Calu3 (cell line): ENCODE measurements at regions not wholly inside any gene's neighbourhood (a gene's known extent, or its start where the extent isn't known, plus 50 kb on each side); places are given as distances from the start of the nearest gene placed in this dataset.
"Not testable (repeated sequence)": the region's sequence is repeated elsewhere in the genome, so short reads cannot be mapped to it uniquely, and the experiment has no call there.

Source experiments
- BruUV-seq: library from RNA; stranded (reverse); fragments of 400-500 nt; replicated peaks from 2 replicates; lab custom pipeline; 2021; lab: Mats Ljungman, UMichigan
- CTCF ChIA-PET: fragments of 300-600 bp; sonication (Branson Sonifier 250); formaldehyde crosslinking; loops from one replicate; lab custom pipeline; 2022; ENCODE audit warnings: antibody characterized with exemption; lab: Charles Lee
- DNase-seq: peaks from one replicate; pipeline ENCODE4 v3.0.0; 2022
- H3K27ac Mint-ChIP-seq: one replicate; pipeline ENCODE4 v1.8.0; 2022; ENCODE audit warnings: mixed read lengths; ENCODE audit not compliant: unreplicated experiment
- H3K27me3 Mint-ChIP-seq: one replicate; pipeline ENCODE4 v1.8.0; 2022; ENCODE audit warnings: mixed read lengths; ENCODE audit not compliant: unreplicated experiment
- H3K36me3 Mint-ChIP-seq: one replicate; pipeline ENCODE4 v1.8.0; 2022; ENCODE audit warnings: mild to moderate bottlenecking, moderate library complexity, mixed read lengths; ENCODE audit not compliant: insufficient read depth, unreplicated experiment
- H3K4me1 Mint-ChIP-seq: one replicate; pipeline ENCODE4 v1.8.0; 2022; ENCODE audit warnings: mild to moderate bottlenecking, low read depth, mixed read lengths; ENCODE audit not compliant: unreplicated experiment
- H3K4me3 Mint-ChIP-seq: one replicate; pipeline ENCODE4 v1.8.0; 2022; ENCODE audit warnings: mild to moderate bottlenecking, low read depth, moderate library complexity, mixed read lengths; ENCODE audit not compliant: unreplicated experiment
- H3K9me3 Mint-ChIP-seq: one replicate; pipeline ENCODE4 v1.8.0; 2022; ENCODE audit warnings: low read depth, mixed read lengths; ENCODE audit not compliant: unreplicated experiment
- intact Hi-C: fragments of 100-400 bp; cut with micrococcal nuclease; formaldehyde crosslinking; loops from one replicate; pipeline ENCODE4 v1.10.0; 2022; ENCODE audit not compliant: unreplicated experiment
- TF ChIP-seq, protein P1 (sequence below): fragments of 200-600 bp; IDR thresholded peaks from one replicate; pipeline ENCODE4 v1.8.0; 2022; ENCODE audit warnings: antibody characterized with exemption; ENCODE audit not compliant: unreplicated experiment

DNA sequence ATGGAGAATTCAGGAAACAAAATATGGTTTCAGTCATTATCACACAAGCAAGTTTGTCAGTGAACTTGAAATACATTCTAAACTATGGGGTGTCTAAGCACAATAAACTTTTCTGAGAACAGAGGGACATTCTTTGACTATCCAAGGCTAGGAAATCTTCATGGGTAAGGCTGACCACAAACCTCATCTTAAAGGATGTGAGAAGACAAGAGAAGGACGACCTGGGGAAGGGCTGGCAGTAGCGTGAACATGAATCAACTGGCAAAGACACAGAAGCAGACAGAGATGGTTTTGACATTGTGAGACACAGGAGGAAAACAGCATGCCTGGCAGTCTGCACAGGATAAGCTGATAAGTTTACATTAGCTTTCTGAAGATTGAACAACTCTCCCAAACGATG is 752.4 kb upstream of the SLC8A1 start:
- Mint-ChIP-seq H3K27me3 (no peaks in the 10 kb centered on the region), H3K36me3 (no peaks in the 10 kb centered on the region), H3K27ac (peak overlapping the region; percentile 73), H3K4me3 (no peak overlapping the region), H3K4me1 (peaks cover 54% of the 10 kb centered on the region), H3K9me3 (no peaks in the 10 kb centered on the region)
- CTCF ChIA-PET, result no interaction called here
- TF ChIP-seq, protein P1, sequence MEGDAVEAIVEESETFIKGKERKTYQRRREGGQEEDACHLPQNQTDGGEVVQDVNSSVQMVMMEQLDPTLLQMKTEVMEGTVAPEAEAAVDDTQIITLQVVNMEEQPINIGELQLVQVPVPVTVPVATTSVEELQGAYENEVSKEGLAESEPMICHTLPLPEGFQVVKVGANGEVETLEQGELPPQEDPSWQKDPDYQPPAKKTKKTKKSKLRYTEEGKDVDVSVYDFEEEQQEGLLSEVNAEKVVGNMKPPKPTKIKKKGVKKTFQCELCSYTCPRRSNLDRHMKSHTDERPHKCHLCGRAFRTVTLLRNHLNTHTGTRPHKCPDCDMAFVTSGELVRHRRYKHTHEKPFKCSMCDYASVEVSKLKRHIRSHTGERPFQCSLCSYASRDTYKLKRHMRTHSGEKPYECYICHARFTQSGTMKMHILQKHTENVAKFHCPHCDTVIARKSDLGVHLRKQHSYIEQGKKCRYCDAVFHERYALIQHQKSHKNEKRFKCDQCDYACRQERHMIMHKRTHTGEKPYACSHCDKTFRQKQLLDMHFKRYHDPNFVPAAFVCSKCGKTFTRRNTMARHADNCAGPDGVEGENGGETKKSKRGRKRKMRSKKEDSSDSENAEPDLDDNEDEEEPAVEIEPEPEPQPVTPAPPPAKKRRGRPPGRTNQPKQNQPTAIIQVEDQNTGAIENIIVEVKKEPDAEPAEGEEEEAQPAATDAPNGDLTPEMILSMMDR, result no peak
- intact Hi-C loops, result no loop called here
- DNase-seq, result no peak
- no TSS peak for BruUV-seq

GRCh38 chr2:41206004-41206403 is 754.1 kb upstream of the SLC8A1 start:
- CTCF ChIA-PET, result no interaction called here
- Mint-ChIP-seq H3K27ac (peak overlapping the region; percentile 10), H3K4me3 (no peak overlapping the region), H3K9me3 (no peaks in the 10 kb centered on the region), H3K27me3 (no peaks in the 10 kb centered on the region), H3K4me1 (peaks cover 54% of the 10 kb centered on the region), H3K36me3 (no peaks in the 10 kb centered on the region)
- no TSS peak for BruUV-seq
- intact Hi-C loops, result no loop called here
- no peak for DNase-seq
- TF ChIP-seq, protein P1, result no peak

GRCh38 chr2:41207578-41207977 is 755.7 kb upstream of the SLC8A1 start:
- Mint-ChIP-seq H3K27me3 (no peaks in the 10 kb centered on the region), H3K4me1 (peaks cover 47% of the 10 kb centered on the region), H3K9me3 (no peaks in the 10 kb centered on the region), H3K4me3 (no peak overlapping the region), H3K27ac (peak overlapping the region; percentile 10), H3K36me3 (no peaks in the 10 kb centered on the region)
- TF ChIP-seq, protein P1, result no peak
- no TSS peak for BruUV-seq
- peak; percentile 60 for DNase-seq
- intact Hi-C loops, result no loop called here
- CTCF ChIA-PET, result no interaction called here

DNA sequence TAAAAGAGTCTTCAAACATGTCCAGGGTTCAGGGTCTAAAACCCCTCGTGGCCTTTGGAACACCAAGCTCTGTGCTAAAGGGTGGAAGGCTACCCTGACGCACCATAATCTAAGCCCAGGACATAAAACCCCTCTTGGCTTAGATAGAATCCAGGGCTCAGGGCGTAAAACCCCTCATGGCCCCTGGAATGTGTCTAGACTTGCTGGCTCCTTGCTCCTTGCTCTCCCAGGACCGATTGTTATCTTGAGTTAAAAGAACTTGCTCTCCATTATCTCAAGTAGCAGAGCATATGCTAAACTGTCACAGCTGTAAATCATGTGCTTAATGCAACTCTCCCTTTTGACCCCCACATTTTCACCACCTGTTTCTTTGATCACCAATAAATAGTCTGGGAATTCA is 758.1 kb upstream of the SLC8A1 start:
- BruUV-seq, H3K36me3 Mint-ChIP-seq, H3K4me3 Mint-ChIP-seq, H3K9me3 Mint-ChIP-seq, CTCF ChIA-PET, intact Hi-C loops, DNase-seq, H3K27me3 Mint-ChIP-seq: not testable (repeated sequence)
- Mint-ChIP-seq H3K27ac (peak overlapping the region; percentile 1), H3K4me1 (peaks cover 33% of the 10 kb centered on the region)

DNA sequence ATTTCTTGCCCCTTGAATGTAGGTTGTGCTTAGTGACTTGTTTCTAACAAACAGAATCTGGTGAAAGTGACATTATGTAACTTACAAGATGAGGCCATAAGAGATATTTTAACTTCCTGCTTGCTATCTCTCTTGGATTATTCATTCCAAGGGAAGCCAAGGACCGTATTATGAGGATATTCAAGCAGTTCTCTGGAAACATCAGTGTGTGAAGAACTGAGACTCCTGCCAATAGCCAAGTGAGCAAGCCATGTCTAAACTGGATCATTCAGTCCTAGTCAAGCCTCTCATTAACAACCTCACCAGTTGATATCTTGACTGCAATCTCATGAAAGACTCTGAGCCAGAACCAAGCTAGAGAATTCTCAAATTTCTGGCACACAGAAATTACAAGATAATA is 765.1 kb upstream of the SLC8A1 start:
- CTCF ChIA-PET, result no interaction called here
- Mint-ChIP-seq H3K27me3 (no peaks in the 10 kb centered on the region), H3K36me3 (no peaks in the 10 kb centered on the region), H3K9me3 (peaks cover 9% of the 10 kb centered on the region), H3K4me1 (no peaks in the 10 kb centered on the region), H3K27ac (no peak overlapping the region), H3K4me3 (no peak overlapping the region)
- BruUV-seq, result no TSS peak
- TF ChIP-seq, protein P1, result no peak
- no peak for DNase-seq
- intact Hi-C loops, result no loop called here
